ENCODE measurements at regions not wholly inside any gene's neighbourhood (a gene's known extent, or its start where the extent isn't known, plus 50 kb on each side); places are given as distances from the start of the nearest gene placed in this dataset.

DNA sequence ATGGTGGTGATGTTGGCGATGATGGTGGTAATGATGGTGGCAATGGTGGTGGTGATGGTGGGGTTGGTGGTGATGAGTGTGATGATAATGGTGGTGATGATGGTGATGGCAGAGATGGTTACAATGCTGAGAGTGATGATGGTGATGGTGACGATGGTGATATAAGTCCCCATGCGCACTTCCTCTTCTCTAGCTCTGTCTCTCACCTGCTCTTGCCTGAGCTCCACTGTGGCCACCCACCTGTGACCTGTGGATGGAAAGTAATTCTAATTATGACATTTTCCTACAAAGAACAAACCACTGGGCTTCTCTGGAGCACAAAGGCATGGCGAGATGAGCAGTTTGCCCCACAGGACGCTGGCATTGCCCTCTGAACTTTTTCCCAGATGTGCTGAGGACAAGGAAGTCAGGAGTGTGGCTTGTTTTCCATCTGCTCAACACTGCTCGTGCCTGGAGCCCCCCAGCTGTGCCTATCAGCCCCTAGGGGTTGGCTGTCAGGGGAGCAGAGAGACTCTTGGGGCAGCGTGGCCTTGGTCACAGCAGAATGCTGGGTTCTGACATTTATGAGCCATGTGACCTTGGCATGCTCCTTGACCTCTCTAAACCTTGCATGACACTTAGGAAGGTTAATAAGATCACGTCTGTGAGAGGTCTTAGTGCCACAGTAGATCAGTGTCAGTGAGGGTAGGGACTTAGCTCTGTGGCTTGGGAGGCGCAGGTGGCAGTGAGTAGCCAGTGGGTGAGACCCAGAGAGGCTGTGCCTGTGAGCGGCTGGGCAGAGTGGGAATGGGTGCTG lies 68.4 kb downstream of the RRM2 start:
- intact Hi-C loops (cut with micrococcal nuclease) (no loop called here), dilution Hi-C loops (cut with MboI; ENCODE audit: extremely low pct_ligation_motif_present, low sequenced_read_pairs) (no loop called here)
- Histone ChIP-seq H3K9me1 (replicated peaks; ENCODE audit: control insufficient read depth, extremely low read depth, insufficient read depth, low read length) (no peaks in the 10 kb centered on the region), H3K9ac (replicated peaks; ENCODE audit: extremely low read depth, insufficient read depth, low read length) (no peak overlapping the region), H4K20me1 (replicated peaks; ENCODE audit: control insufficient read depth, extremely low read depth, insufficient read depth, low read length) (no peaks in the 10 kb centered on the region), H3K9me3 (replicated peaks; ENCODE audit: control insufficient read depth, insufficient read depth, low read length) (no peaks in the 10 kb centered on the region), H3K4me3 (replicated peaks in 1 of 3; ENCODE audit: insufficient read depth in 1 of 3, low read depth in 1 of 3, low read length in 3 of 3) (no peak overlapping the region), H3K4me1 (ENCODE audit: control insufficient read depth, extremely low read depth, insufficient read depth, low read length) (no peaks in the 10 kb centered on the region), H3K27me3 (ENCODE audit: control insufficient read depth in 2 of 2, insufficient read depth in 2 of 2, low read length in 2 of 2) (no peaks in the 10 kb centered on the region), H3K27ac (ENCODE audit: insufficient read depth, low read depth, low read length) (no peak overlapping the region), H3K4me2 (ENCODE audit: insufficient read depth, low read length) (no peak overlapping the region), H2AFZ (ENCODE audit: low read depth, low read length) (no peak overlapping the region), H3K79me2 (ENCODE audit: control insufficient read depth, insufficient read depth, low read length) (no peaks in the 10 kb centered on the region), H3K36me3 (ENCODE audit: control insufficient read depth in 2 of 2, extremely low read depth in 1 of 2, insufficient read depth in 2 of 2, low read length in 2 of 2) (no peaks in the 10 kb centered on the region)
- no TSS peak for BruUV-seq (replicated peaks)
- POLR2A ChIA-PET: no interaction called here
- FAIRE-seq (no peak), DNase-seq (ENCODE audit: low read depth, low spot score) (no peak)
- TF ChIP-seq FOS (IDR thresholded peaks at IDR 0.05; ENCODE audit: borderline replicate concordance, insufficient read depth, low read length) (no peak), JUN (IDR thresholded peaks at IDR 0.05; ENCODE audit: borderline replicate concordance, insufficient read depth, insufficient read length, low read depth) (no peak), POLR2AphosphoS5 (IDR thresholded peaks at IDR 0.05; ENCODE audit: insufficient read depth, low read depth, low read length) (no peak), POLR2A (IDR thresholded peaks at IDR 0.05; ENCODE audit: low read depth, low read length) (no peak), GATA2 (IDR thresholded peaks at IDR 0.05; ENCODE audit: insufficient read depth, insufficient read length, low read depth, low read length) (no peak), EZH2 (IDR thresholded peaks at IDR 0.05; ENCODE audit: borderline replicate concordance, low read depth, low read length, severe bottlenecking) (no peak)
- TF ChIP-seq, protein P1, sequence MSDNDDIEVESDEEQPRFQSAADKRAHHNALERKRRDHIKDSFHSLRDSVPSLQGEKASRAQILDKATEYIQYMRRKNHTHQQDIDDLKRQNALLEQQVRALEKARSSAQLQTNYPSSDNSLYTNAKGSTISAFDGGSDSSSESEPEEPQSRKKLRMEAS (IDR thresholded peaks at IDR 0.05; ENCODE audit: insufficient read depth, insufficient read length): no peak
- CTCF ChIA-PET: interaction anchor here (1.5 kb wide), 1 partner anchor 21 kb away, joined by 3 read pairs; no protein-coding TSS in a partner anchor

DNA sequence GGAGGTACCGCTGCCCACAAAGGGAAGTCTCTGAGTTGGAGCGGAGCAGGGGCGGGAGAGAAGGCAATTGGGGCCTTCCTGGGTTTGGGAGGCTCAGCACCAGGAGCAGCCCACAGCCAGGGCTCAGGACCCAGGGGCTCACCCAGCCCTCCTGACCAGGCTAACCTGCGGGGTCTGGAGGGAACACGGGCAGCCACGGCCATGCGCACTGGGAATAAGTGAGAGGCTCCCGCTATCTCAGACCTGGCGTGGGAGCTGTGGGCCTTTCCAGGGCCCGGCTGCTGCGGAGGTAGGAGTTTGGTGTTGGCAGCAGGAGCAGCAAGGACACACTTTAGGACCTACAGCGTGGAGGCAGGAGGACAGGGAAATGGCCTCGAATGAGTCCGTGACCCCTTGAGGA lies 69.0 kb downstream of the RRM2 start:
- H3K27me3 ChIP-seq (ENCODE audit: control insufficient read depth in 2 of 2, insufficient read depth in 2 of 2, low read length in 2 of 2): no peaks in the 10 kb centered on the region
- no peaks in the 10 kb centered on the region for H3K4me1 ChIP-seq (ENCODE audit: control insufficient read depth, extremely low read depth, insufficient read depth, low read length)
- no peak overlapping the region for H3K4me2 ChIP-seq (ENCODE audit: insufficient read depth, low read length)
- POLR2A ChIA-PET: no interaction called here
- H3K79me2 ChIP-seq (ENCODE audit: control insufficient read depth, insufficient read depth, low read length): no peaks in the 10 kb centered on the region
- no TSS peak for BruUV-seq (replicated peaks)
- CTCF ChIA-PET: interaction anchor here (1.5 kb wide), 1 partner anchor 21 kb away, joined by 3 read pairs; no protein-coding TSS in a partner anchor
- H3K9me3 ChIP-seq (replicated peaks; ENCODE audit: control insufficient read depth, insufficient read depth, low read length): no peaks in the 10 kb centered on the region
- no peaks in the 10 kb centered on the region for H3K36me3 ChIP-seq (ENCODE audit: control insufficient read depth in 2 of 2, extremely low read depth in 1 of 2, insufficient read depth in 2 of 2, low read length in 2 of 2)
- no peak overlapping the region for H2AFZ ChIP-seq (ENCODE audit: low read depth, low read length)
- no peak for FAIRE-seq
- dilution Hi-C loops (cut with MboI; ENCODE audit: extremely low pct_ligation_motif_present, low sequenced_read_pairs) (no loop called here), intact Hi-C loops (cut with micrococcal nuclease) (no loop called here)
- H3K4me3 ChIP-seq (replicated peaks in 1 of 3; ENCODE audit: insufficient read depth in 1 of 3, low read depth in 1 of 3, low read length in 3 of 3): no peak overlapping the region
- no peak for DNase-seq (ENCODE audit: low read depth, low spot score)
- TF ChIP-seq GATA2 (IDR thresholded peaks at IDR 0.05; ENCODE audit: insufficient read depth, insufficient read length, low read depth, low read length) (no peak), CTCF (IDR thresholded peaks at IDR 0.05; ENCODE audit: extremely low read depth in 1 of 2, insufficient read depth in 1 of 2, low read depth in 1 of 2, low read length in 2 of 2) (no peak), FOS (IDR thresholded peaks at IDR 0.05; ENCODE audit: borderline replicate concordance, insufficient read depth, low read length) (no peak), MYC (IDR thresholded peaks at IDR 0.05; ENCODE audit: low read depth, low read length) (no peak)
- no peaks in the 10 kb centered on the region for H4K20me1 ChIP-seq (replicated peaks; ENCODE audit: control insufficient read depth, extremely low read depth, insufficient read depth, low read length)
- H3K9ac ChIP-seq (replicated peaks; ENCODE audit: extremely low read depth, insufficient read depth, low read length): no peak overlapping the region
- H3K9me1 ChIP-seq (replicated peaks; ENCODE audit: control insufficient read depth, extremely low read depth, insufficient read depth, low read length): no peaks in the 10 kb centered on the region
- H3K27ac ChIP-seq (ENCODE audit: insufficient read depth, low read depth, low read length): no peak overlapping the region

All from endothelial cell of umbilical vein (primary cell).